SK-N-SH (cell line): ENCODE measurements at regions not wholly inside any gene's neighbourhood (a gene's known extent, or its start where the extent isn't known, plus 50 kb on each side); places are given as distances from the start of the nearest gene placed in this dataset.

Source experiments
- CTCF ChIA-PET: fragments of 300-600, 350-600 bp; formaldehyde crosslinking; extraction: SDS; loops from one replicate; lab custom pipeline; 2021; lab: Yijun Ruan, JAX
- POLR2A ChIA-PET: fragments of 350-600 bp; sonication (Branson Sonifier 250); formaldehyde crosslinking; extraction: SDS; loops from one replicate; lab custom pipeline; 2020; ENCODE audit warnings: antibody characterized with exemption, inconsistent platforms; lab: Yijun Ruan, JAX
- DNase-seq: peaks from one replicate; pipeline ENCODE4 v3.0.0; 2012
- H2AFZ ChIP-seq: fragments of 200-600 bp; sonication (generic); 2 replicates; pipeline ENCODE4 v1.8.1; 2016; ENCODE audit warnings: antibody characterized with exemption, mild to moderate bottlenecking, low read depth
- H3F3A ChIP-seq: fragments of 200-600 bp; sonication (generic); replicated peaks from 2 replicates; pipeline ENCODE3; 2016; ENCODE audit warnings: antibody characterized with exemption, mild to moderate bottlenecking; ENCODE audit not compliant: insufficient read depth
- H3K27ac ChIP-seq, 2 experiments: fragments of 200-500 bp in 1 of 2; fragments of 200-600 bp in 1 of 2; sonication (Bioruptor generic) in 1 of 2; sonication (generic), shearing (Covaris generic) in 1 of 2; 2 replicates each; pipeline versions ENCODE4 v1.5.1 to v1.6.1; 2014 to 2016; ENCODE audit warnings: low read depth in 2 of 2, inconsistent platforms in 1 of 2, low read length in 1 of 2, mild to moderate bottlenecking in 1 of 2, mixed read lengths in 1 of 2
- H3K27me3 ChIP-seq: fragments of 200-600 bp; sonication (generic), shearing (Covaris generic); 2 replicates; pipeline ENCODE4 v1.6.1; 2016; ENCODE audit warnings: mixed run types; ENCODE audit not compliant: insufficient read depth
- H3K36me3 ChIP-seq, 2 experiments: fragments of 200-500 bp in 1 of 2; fragments of 200-600 bp in 1 of 2; sonication (Bioruptor generic) in 1 of 2; sonication (generic) in 1 of 2; replicated peaks in 1 of 2; 2 replicates each; pipeline versions ENCODE3 to v1.5.1; 2014 to 2016; ENCODE audit warnings: low read length in 1 of 2, mild to moderate bottlenecking in 1 of 2; ENCODE audit not compliant: insufficient read depth in 2 of 2, control insufficient read depth in 1 of 2
- H3K4me1 ChIP-seq, 2 experiments: fragments of 200-500 bp in 1 of 2; fragments of 200-600 bp in 1 of 2; sonication (Bioruptor generic) in 1 of 2; sonication (generic), shearing (Covaris generic) in 1 of 2; 2 replicates each; pipeline versions ENCODE4 v1.5.1 to v1.6.1; 2014 to 2016; ENCODE audit warnings: low read depth in 1 of 2, low read length in 1 of 2, mixed run types in 1 of 2; ENCODE audit not compliant: insufficient read depth in 2 of 2, control insufficient read depth in 1 of 2
- H3K4me2 ChIP-seq: fragments of 200-600 bp; sonication (generic), shearing (Covaris generic); 2 replicates; pipeline ENCODE4 v1.6.1; 2017; ENCODE audit warnings: mixed run types
- H3K4me3 ChIP-seq, 2 experiments: fragments of 200-500 bp in 1 of 2; fragments of 200-600 bp in 1 of 2; sonication (Bioruptor generic) in 1 of 2; sonication (generic), shearing (Covaris generic) in 1 of 2; 2 replicates each; pipeline versions ENCODE4 v1.5.1 to v1.8.1; 2014 to 2016; ENCODE audit warnings: low read depth in 2 of 2, inconsistent platforms in 1 of 2, low read length in 1 of 2, mild to moderate bottlenecking in 1 of 2, mixed read lengths in 1 of 2, moderate library complexity in 1 of 2
- H3K79me2 ChIP-seq: fragments of 200-600 bp; sonication (generic); 2 replicates; pipeline ENCODE4 v1.8.1; 2017; ENCODE audit warnings: mild to moderate bottlenecking; ENCODE audit not compliant: insufficient read depth
- H3K9ac ChIP-seq: fragments of 200-600 bp; sonication (generic); 2 replicates; pipeline ENCODE4 v1.6.1; 2017; ENCODE audit warnings: mixed run types
- H3K9me2 ChIP-seq: fragments of 200-600 bp; sonication (generic); 2 replicates; pipeline ENCODE4 v1.6.1; 2017; ENCODE audit warnings: mixed run types
- H3K9me3 ChIP-seq: fragments of 200-600 bp; sonication (generic); 2 replicates; pipeline ENCODE4 v1.6.1; 2017; ENCODE audit warnings: mixed run types, mild to moderate bottlenecking, moderate library complexity
- H4K20me1 ChIP-seq: fragments of 200-600 bp; sonication (generic); 2 replicates; pipeline ENCODE4 v1.6.1; 2017; ENCODE audit warnings: mild to moderate bottlenecking, mixed run types; ENCODE audit not compliant: insufficient read depth
- CHD2 ChIP-seq: fragments of 150-350 bp; IDR thresholded peaks from 2 replicates; pipeline ENCODE4 v1.6.1; 2018; ENCODE audit warnings: low read length; ENCODE audit not compliant: partially characterized antibody
- EP300 ChIP-seq, 2 experiments: IDR thresholded peaks; 2 replicates each; pipeline versions ENCODE4 v1.4.0 to v1.6.1; 2012; ENCODE audit warnings: borderline replicate concordance in 1 of 2, low read depth in 1 of 2, low read length in 1 of 2
- FOSL2 ChIP-seq: IDR thresholded peaks from 2 replicates; pipeline ENCODE4 v1.4.0; 2012; ENCODE audit warnings: low read depth, mild to moderate bottlenecking, moderate library complexity, borderline replicate concordance
- FOXJ3 ChIP-seq: sonication (generic); formaldehyde crosslinking; IDR thresholded peaks from 2 replicates; pipeline ENCODE4 v1.5.1; 2020; ENCODE audit warnings: mild to moderate bottlenecking, missing genetic modification reagents
- GATA2 ChIP-seq: sonication (generic); formaldehyde crosslinking; IDR thresholded peaks from 2 replicates; pipeline ENCODE4 v1.5.0; 2020; ENCODE audit warnings: mild to moderate bottlenecking, missing genetic modification reagents
- MEF2A ChIP-seq: IDR thresholded peaks from 2 replicates; pipeline ENCODE4 v1.4.0; 2012; ENCODE audit warnings: low read depth, borderline replicate concordance
- NRF1 ChIP-seq: IDR thresholded peaks from 2 replicates; pipeline ENCODE4 v1.6.1; 2012; ENCODE audit warnings: low read depth, mild to moderate bottlenecking, low read length
- POLR2AphosphoS5 ChIP-seq: IDR thresholded peaks from 2 replicates; pipeline ENCODE4 v1.6.1; 2012; ENCODE audit warnings: low read depth, low read length
- RCOR1 ChIP-seq: fragments of 150-350 bp; IDR thresholded peaks from 2 replicates; pipeline ENCODE4 v1.6.1; 2017; ENCODE audit warnings: antibody characterized with exemption, low read length
- RFX5 ChIP-seq: IDR thresholded peaks from 2 replicates; pipeline ENCODE4 v1.6.1; 2012; ENCODE audit warnings: mild to moderate bottlenecking, improper control_type of control experiment, low read length
- SMC3 ChIP-seq: IDR thresholded peaks from 2 replicates; pipeline ENCODE4 v1.6.1; 2012; ENCODE audit warnings: low read depth, low read length, improper control_type of control experiment
- TAF1 ChIP-seq: IDR thresholded peaks from 2 replicates; pipeline ENCODE4 v1.6.1; 2012; ENCODE audit warnings: low read depth, mild to moderate bottlenecking, low read length, moderate library complexity, borderline replicate concordance
- TCF12 ChIP-seq: IDR thresholded peaks from 2 replicates; pipeline ENCODE4 v1.4.0; 2012
- WGBS: methylation state at CpG from one replicate; pipeline ENCODE4 v1.1.6; 2017; ENCODE audit warnings: low lambda C conversion rate; 5-methylcytosine and 5-hydroxymethylcytosine counted together
- TF ChIP-seq, protein P1 (sequence below): fragments of 200-600 bp; sonication (generic); IDR thresholded peaks from 2 replicates; pipeline ENCODE4 v1.6.1; 2017; ENCODE audit warnings: antibody characterized with exemption, mild to moderate bottlenecking, moderate library complexity
- TF ChIP-seq, protein P2 (sequence below): IDR thresholded peaks from 2 replicates; pipeline ENCODE4 v1.6.1; 2012; ENCODE audit warnings: mild to moderate bottlenecking, low read depth, low read length, moderate library complexity
- TF ChIP-seq, protein P3 (sequence below): IDR thresholded peaks from 2 replicates; pipeline ENCODE4 v1.4.0; 2012; ENCODE audit warnings: low read depth, borderline replicate concordance
- TF ChIP-seq, protein P4 (sequence below): IDR thresholded peaks from 2 replicates; pipeline ENCODE4 v1.4.0; 2012; ENCODE audit warnings: low read depth, borderline replicate concordance

DNA sequence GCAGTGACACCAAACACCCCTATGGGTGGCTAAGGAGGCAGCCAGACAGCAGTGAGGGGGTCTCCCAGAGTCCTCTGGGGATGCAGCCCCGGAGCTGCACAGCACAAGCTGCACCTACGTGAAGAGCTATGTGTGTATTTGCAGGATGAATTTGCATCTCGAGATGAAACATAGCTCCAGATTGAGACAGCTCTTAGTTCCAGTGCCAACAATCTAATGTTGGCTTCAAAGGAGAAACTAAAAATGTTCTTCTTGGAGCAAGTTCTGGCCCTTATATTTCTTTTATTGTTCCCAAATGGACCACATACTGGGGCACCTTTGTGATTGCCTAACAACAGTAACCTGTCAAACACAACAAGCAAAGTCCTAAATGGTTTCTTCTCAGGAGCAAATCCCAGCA, 233.9 kb downstream of the SLC4A3 start:
- Histone ChIP-seq H3K27ac (no peak overlapping the region), H3K9me3 (no peaks in the 10 kb centered on the region), H4K20me1 (no peaks in the 10 kb centered on the region), H3K4me1 (no peaks in the 10 kb centered on the region), H3K4me2 (no peak overlapping the region), H3F3A (no peaks in the 10 kb centered on the region), H3K36me3 (no peaks in the 10 kb centered on the region), H3K9ac (no peak overlapping the region), H3K9me2 (no peaks in the 10 kb centered on the region), H2AFZ (no peak overlapping the region), H3K4me3 (no peak overlapping the region), H3K79me2 (no peaks in the 10 kb centered on the region), H3K27me3 (peaks cover 9% of the 10 kb centered on the region; the same call in 1 of the 2 replicates)
- no peak for DNase-seq
- POLR2A ChIA-PET = no interaction called here
- 0% methylated on average over 3 of the region's 3 CpGs for WGBS
- TF ChIP-seq SMC3 (no peak), TAF1 (no peak), FOSL2 (no peak), RFX5 (no peak), RCOR1 (no peak), MEF2A (no peak), GATA2 (no peak), NRF1 (no peak), TCF12 (no peak), FOXJ3 (CRISPR knock-in tag) (no peak), EP300 (IDR thresholded peaks at IDR 0.05; ENCODE audit: borderline replicate concordance in 1 of 2, low read depth in 1 of 2, low read length in 1 of 2) (no peak), CHD2 (no peak), POLR2AphosphoS5 (no peak)
- TF ChIP-seq, protein P1, sequence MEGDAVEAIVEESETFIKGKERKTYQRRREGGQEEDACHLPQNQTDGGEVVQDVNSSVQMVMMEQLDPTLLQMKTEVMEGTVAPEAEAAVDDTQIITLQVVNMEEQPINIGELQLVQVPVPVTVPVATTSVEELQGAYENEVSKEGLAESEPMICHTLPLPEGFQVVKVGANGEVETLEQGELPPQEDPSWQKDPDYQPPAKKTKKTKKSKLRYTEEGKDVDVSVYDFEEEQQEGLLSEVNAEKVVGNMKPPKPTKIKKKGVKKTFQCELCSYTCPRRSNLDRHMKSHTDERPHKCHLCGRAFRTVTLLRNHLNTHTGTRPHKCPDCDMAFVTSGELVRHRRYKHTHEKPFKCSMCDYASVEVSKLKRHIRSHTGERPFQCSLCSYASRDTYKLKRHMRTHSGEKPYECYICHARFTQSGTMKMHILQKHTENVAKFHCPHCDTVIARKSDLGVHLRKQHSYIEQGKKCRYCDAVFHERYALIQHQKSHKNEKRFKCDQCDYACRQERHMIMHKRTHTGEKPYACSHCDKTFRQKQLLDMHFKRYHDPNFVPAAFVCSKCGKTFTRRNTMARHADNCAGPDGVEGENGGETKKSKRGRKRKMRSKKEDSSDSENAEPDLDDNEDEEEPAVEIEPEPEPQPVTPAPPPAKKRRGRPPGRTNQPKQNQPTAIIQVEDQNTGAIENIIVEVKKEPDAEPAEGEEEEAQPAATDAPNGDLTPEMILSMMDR = no peak
- TF ChIP-seq, protein P2, sequence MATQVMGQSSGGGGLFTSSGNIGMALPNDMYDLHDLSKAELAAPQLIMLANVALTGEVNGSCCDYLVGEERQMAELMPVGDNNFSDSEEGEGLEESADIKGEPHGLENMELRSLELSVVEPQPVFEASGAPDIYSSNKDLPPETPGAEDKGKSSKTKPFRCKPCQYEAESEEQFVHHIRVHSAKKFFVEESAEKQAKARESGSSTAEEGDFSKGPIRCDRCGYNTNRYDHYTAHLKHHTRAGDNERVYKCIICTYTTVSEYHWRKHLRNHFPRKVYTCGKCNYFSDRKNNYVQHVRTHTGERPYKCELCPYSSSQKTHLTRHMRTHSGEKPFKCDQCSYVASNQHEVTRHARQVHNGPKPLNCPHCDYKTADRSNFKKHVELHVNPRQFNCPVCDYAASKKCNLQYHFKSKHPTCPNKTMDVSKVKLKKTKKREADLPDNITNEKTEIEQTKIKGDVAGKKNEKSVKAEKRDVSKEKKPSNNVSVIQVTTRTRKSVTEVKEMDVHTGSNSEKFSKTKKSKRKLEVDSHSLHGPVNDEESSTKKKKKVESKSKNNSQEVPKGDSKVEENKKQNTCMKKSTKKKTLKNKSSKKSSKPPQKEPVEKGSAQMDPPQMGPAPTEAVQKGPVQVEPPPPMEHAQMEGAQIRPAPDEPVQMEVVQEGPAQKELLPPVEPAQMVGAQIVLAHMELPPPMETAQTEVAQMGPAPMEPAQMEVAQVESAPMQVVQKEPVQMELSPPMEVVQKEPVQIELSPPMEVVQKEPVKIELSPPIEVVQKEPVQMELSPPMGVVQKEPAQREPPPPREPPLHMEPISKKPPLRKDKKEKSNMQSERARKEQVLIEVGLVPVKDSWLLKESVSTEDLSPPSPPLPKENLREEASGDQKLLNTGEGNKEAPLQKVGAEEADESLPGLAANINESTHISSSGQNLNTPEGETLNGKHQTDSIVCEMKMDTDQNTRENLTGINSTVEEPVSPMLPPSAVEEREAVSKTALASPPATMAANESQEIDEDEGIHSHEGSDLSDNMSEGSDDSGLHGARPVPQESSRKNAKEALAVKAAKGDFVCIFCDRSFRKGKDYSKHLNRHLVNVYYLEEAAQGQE = no peak
- TF ChIP-seq, protein P3, sequence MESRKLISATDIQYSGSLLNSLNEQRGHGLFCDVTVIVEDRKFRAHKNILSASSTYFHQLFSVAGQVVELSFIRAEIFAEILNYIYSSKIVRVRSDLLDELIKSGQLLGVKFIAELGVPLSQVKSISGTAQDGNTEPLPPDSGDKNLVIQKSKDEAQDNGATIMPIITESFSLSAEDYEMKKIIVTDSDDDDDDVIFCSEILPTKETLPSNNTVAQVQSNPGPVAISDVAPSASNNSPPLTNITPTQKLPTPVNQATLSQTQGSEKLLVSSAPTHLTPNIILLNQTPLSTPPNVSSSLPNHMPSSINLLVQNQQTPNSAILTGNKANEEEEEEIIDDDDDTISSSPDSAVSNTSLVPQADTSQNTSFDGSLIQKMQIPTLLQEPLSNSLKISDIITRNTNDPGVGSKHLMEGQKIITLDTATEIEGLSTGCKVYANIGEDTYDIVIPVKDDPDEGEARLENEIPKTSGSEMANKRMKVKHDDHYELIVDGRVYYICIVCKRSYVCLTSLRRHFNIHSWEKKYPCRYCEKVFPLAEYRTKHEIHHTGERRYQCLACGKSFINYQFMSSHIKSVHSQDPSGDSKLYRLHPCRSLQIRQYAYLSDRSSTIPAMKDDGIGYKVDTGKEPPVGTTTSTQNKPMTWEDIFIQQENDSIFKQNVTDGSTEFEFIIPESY = no peak
- TF ChIP-seq, protein P4, sequence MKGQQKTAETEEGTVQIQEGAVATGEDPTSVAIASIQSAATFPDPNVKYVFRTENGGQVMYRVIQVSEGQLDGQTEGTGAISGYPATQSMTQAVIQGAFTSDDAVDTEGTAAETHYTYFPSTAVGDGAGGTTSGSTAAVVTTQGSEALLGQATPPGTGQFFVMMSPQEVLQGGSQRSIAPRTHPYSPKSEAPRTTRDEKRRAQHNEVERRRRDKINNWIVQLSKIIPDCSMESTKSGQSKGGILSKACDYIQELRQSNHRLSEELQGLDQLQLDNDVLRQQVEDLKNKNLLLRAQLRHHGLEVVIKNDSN = no peak
- CTCF ChIA-PET = interaction anchor here (0.8 kb wide), 2 partner anchors 19 to 25 kb away, joined by 3 read pairs; no protein-coding TSS in a partner anchor
